Midbrain (tissue), 1 donor: ENCODE measurements at regions not wholly inside any gene's neighbourhood (a gene's known extent, or its start where the extent isn't known, plus 50 kb on each side); places are given as distances from the start of the nearest gene placed in this dataset.
"Not testable (repeated sequence)": the region's sequence is repeated elsewhere in the genome, so short reads cannot be mapped to it uniquely, and the experiment has no call there.

Source experiments
- DNase-seq: peaks from one replicate; lab custom pipeline; 2025; lab: John Stamatoyannopoulos, UW

DNA sequence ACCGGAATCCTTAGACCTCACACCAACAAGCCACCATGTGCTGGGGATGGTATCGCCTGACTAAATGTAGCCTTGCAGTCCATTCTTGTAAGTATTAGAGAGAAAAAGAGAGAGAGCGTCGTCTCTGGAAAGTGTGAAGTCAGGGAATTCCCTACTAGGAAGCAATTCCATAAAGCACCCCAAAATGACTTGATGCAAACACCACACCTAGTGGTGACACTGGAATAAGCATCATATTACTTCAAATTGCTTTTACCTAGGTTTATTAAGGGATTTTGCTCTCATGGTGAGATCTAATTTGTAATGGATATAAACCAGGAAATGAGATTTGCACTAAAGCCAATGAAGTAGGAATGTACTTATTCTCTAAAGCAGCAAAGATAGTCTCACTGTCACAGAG, 111.4 kb upstream of the METTL9 start:
- not testable (repeated sequence) for DNase-seq

DNA sequence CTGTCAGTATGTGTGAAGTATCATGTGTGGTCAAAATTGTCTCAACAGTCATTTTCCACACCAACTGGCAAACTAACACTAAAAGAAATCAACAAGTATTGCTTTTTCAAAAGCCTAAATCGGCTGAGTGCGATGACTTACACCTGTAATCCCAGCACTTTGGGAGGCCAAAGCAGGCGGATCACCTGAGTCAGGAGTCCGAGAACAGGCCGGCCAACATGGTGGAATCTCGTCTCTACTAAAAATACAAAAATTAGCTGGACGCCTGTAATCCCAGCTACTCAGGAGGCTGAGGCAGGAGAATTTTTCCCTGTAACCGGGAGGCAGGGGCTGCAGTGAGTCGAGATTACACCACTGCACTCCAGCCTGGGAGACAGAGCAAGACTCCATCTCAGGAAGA, 100.3 kb upstream of the METTL9 start:
- not testable (repeated sequence) for DNase-seq

- not testable (repeated sequence) for DNase-seq
These were observed 98.0 kb upstream of the METTL9 start for GRCh38 chr16:21501223-21501868.

DNA sequence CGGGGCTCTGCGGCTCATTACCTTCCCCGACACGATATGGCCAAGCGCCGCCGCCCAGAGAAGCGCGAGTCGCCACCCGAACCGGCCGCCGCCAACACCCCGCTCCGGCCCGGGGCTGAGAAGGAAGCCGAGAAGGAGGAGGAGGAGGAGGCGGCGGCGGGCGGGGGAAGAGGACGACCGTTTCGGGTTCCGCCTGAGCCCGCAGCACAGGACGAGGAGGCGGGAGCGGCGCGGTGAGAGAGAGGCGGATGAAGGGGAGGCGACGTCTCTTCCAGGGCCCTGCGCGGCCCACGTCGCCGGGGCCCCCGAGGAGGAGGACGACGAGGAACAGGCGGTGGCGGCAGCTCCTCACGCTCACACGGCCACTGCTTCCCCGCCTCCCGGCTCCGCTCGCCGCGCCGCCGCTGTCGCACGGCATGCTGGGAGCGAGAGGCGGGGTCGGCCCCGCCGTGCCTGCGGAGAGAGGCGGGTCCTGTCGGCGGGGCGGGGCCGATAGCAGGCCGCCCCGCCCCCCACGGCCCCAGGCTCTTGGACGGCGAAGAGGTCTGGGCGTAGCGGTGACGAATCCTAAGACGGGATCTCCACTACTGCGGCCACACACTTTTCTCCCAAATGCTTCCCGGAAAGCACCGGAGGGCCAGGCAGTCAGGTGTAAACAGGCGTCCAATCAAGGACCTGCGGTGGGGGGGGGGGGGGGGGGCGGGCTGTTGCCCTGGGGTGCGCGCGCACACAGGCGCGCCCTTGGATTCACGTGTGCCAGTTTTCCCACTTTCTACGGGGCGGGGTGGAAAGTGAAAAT, 97.3 kb upstream of the METTL9 start:
- DNase-seq = peak; percentile 98

DNA sequence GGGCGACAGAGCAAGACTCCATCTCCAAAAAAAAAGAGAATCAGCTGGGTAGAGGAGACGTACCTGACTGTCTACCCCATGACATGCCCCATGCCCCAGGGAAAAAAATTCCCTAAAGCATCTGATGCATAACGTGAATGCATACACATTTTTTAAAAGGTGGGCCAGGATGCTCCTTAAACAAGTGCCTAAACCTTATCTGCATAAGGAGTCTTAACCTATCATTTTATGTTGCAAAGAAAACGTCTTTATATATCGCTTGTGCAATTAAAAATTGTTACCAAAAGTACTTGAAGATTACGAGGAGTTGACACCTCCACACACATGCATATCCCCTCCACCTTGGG, 95.8 kb upstream of the METTL9 start:
- DNase-seq = not testable (repeated sequence)

DNA sequence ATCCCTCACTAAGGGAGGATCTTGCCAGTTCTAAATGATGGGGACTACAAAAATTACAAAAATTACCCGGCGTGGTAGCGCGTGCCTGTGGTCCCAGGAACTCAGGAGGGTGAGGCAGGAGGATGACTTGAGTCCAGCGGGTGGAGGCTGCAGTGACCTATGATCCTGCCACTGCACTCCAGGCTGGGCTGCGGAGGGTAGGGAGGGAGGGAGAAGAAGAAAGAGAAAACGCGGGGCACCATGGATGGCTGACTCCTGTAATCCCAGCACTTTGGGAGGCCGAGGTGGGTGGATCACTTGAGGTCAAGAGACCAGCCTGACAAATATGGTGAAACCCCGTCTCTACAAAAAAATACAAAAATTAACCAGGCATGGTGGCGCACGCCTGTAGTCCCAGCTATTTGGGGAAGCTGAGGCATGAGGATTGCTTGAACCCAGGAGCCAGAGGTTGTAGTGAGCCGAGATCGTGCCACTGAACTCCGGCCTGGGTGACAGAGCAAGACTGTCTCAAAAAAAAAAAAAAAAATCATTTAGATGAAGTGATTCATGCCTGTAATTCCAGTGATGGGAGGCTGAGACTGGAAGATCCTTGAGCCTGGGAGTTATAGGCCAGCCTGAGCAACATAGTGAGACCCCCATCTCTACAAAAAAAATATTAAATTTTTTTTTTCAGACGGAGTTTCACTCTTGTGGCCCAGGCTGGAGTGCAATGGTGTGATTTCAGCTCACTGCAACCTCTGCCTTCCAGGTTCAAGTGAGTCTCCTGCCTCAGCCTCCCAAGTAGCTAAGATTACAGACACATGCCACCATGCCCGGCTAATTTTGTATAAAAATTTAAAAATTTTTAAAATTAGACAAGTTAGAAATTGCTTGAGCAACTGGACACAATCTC, 95.2 kb upstream of the METTL9 start:
- not testable (repeated sequence) for DNase-seq

DNA sequence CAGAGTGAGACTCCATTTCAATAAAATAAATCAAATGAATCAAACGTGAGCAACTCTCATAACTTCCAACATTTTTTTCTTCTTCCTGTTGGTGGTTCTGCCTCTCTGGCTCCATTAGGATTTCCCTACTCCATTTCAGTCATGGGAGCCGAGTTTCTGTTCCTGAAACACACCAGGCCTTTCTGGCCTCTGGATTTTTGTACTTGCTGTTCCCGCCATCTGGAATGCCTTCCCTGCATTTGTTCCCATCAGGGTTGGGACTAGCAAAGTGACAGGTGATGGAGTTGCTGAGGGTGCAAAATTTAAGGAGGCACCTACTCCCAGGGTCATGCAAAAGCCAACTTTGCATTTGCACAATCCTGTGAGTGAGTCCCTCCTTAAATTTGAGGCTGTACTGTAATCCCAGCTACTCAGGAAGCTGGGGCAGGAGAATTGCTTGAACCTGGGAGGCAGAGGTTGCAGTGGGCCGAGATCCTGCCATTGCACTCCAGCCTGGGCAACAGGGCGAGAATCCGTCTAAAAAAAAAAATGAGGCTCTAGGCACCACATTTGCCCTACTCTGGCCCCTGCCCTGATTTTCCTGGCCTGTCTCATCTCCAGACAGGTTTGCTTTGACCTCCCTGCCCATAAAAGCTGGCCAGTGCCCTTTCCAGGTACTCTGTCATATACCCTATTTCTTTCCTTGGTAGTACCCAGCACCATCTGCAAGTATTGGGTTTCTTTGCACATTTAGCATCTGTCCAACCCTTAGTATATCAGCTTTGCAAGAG, 93.4 kb upstream of the METTL9 start:
- not testable (repeated sequence) for DNase-seq

GRCh38 chr16:21506857-21507456, 92.4 kb upstream of the METTL9 start:
- not testable (repeated sequence) for DNase-seq

- DNase-seq = not testable (repeated sequence)
These were observed 91.6 kb upstream of the METTL9 start for GRCh38 chr16:21507631-21508305.

- DNase-seq = not testable (repeated sequence)
These were observed 90.5 kb upstream of the METTL9 start for GRCh38 chr16:21508661-21509436.

- DNase-seq = peak; percentile 61
These were observed 89.8 kb upstream of the METTL9 start for GRCh38 chr16:21509437-21510086.

DNA sequence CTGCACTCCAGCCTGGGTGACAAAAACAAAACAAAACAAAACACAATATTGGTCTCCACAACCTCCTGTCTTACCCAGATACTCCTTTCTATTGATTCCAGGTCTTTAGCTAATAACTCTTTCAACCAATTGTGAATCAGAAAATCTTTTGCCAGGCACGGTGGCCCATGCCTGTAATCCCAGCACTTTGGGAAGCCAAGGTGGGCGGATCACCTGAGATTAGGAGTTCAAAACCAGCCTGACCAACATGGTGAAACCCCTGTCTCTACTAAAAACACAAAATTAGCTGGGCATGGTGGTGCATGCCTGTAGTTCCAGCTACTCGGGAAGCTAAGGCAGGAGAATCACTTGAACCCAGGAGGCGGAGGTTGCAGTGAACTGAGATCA, 88.5 kb upstream of the METTL9 start:
- not testable (repeated sequence) for DNase-seq

GRCh38 chr16:21511315-21512210, 87.8 kb upstream of the METTL9 start:
- DNase-seq = not testable (repeated sequence)

DNA sequence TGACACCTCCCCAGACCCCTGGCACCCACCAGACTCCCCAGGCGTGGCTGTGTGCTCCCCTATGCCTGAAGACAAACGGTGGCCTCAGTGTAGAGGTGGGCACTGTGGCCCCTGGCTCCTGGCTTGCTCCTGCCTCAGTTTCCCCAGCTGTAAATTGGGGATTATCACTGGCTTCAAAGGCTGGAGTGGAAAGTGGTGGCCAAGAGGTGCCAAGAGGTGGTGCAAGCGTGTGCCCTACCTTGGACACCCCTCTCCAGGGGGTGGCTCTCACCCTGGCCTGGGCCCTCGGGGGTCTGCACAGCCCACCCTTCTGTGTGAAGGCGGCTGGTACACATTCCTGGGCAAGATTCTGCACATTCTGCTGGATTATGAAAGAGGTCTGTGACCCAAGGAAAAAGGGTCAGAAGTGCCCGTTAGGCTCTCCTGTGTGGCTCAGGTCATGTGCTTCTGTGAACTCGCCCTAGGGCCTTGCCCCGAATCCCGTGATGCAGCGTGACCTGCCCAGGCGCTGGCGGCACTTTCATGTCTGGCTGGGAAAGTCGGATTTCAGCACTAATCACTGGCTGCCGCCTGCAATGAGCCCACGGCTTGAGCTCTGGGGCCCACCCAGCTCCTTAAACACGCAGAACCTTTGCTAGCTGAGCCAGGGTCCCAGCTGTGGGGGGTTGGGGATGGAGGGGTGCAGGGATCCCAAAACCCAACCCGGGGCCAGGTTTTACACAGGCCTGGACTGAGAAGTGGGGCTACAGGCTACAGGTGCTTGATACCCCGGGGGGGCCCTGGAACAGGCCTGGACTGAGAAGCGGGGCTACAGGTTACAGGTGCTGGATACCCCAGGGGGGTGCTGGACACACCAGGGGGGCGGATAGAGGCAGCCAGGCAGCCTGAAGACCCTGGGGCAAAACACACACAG, 86.8 kb upstream of the METTL9 start:
- not testable (repeated sequence) for DNase-seq

GRCh38 chr16:21513337-21513741, 86.0 kb upstream of the METTL9 start:
- DNase-seq = peak; percentile 28

DNA sequence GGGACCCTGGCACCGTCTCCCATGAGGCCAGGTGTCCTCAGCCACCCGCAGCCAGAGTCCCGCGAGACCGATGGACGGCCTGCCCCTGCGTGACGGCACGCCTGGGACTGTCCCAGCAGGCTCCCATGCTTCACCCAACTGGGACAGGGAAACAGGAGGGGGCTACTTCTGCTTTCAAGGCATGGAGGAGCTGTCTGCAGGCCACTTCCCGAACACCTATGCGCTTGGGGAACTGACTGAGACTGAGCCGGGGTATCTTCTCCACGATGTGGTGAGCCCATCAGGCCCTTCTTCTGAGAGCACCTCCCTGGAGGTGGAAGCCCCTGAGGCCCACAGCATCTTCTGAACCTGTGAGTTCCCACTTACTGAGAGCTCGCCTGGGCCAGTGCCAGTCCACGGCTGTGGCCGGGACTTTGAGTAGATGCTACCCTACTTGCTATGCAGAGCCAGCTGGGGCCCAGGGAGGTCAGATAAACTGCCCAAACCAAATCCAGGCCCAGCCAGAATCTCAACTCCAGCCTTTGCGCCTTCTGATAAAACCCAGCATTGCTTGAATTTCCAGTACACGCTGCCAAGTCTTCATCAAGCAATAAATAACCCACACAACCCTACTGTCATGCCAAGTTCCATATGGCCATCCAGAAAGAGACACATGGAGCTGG, 85.4 kb upstream of the METTL9 start:
- not testable (repeated sequence) for DNase-seq

DNA sequence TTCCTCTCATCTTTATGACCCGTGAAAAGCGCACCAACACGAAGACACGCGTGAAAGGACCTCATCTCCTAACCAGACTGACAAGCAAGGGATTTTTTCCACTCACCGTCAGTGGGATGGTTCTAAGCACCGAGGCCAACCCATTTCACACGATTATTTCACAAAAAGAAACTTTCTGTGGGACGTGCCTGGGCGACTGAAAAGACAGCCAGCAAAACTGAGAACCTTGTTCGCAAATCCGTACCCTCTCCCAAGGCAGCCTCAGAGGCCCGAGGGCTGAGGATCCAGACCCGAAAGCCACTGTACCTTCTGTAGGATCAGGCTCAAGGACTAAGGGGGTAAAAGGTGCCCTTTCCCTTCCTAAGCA, 84.9 kb upstream of the METTL9 start:
- DNase-seq = not testable (repeated sequence)
